GM23338 (cell line): ENCODE measurements at regions not wholly inside any gene's neighbourhood (a gene's known extent, or its start where the extent isn't known, plus 50 kb on each side); places are given as distances from the start of the nearest gene placed in this dataset.

ENCODE experiments used
- EZH2 ChIP-seq: fragments of 200-600 bp; sonication (generic); IDR thresholded peaks from one replicate; pipeline ENCODE4 v1.8.0; 2017; ENCODE audit warnings: antibody characterized with exemption, mild to moderate bottlenecking, low read depth; ENCODE audit not compliant: unreplicated experiment
- TF ChIP-seq, protein P1 (sequence below), 2 experiments: fragments of 200-600 bp in 1 of 2; sonication (generic) in 1 of 2; conservative IDR thresholded peaks; 2 replicates each; pipeline versions ENCODE4 v1.5.1 to v1.6.1; 2016 to 2017; ENCODE audit warnings: antibody characterized with exemption in 2 of 2, low read depth in 2 of 2, mild to moderate bottlenecking in 2 of 2, moderate library complexity in 1 of 2

DNA sequence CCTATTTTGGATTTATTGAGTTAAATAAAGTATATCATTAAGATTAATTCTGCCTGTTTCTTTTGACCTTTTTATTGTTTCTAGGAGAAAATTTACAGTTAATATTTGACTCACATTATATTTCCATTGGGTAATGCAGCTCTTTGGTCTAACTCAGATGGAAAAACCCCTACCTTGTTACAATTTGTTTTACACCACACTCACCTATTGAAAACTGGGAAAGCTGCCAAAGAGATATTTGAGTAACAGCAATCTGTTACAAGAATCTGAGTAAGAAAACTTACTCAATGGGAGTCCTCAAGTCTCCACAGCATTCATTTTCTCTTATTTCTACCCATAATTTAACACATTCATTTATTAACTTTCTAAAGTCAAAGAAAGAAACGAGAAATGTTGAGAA is 108.0 kb upstream of the TLL1 start:
- TF ChIP-seq, protein P1, sequence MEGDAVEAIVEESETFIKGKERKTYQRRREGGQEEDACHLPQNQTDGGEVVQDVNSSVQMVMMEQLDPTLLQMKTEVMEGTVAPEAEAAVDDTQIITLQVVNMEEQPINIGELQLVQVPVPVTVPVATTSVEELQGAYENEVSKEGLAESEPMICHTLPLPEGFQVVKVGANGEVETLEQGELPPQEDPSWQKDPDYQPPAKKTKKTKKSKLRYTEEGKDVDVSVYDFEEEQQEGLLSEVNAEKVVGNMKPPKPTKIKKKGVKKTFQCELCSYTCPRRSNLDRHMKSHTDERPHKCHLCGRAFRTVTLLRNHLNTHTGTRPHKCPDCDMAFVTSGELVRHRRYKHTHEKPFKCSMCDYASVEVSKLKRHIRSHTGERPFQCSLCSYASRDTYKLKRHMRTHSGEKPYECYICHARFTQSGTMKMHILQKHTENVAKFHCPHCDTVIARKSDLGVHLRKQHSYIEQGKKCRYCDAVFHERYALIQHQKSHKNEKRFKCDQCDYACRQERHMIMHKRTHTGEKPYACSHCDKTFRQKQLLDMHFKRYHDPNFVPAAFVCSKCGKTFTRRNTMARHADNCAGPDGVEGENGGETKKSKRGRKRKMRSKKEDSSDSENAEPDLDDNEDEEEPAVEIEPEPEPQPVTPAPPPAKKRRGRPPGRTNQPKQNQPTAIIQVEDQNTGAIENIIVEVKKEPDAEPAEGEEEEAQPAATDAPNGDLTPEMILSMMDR (conservative IDR thresholded peaks at IDR 0.05; ENCODE audit: low read depth in 2 of 2) = no peak
- TF ChIP-seq EZH2 = no peak
